Stimulated activated CD4-positive, alpha-beta T cell treated with anti-CD3 and anti-CD28 coated beads, Interleukin-12 subunit alpha, Interleukin-12 subunit beta, amount 100 ng/mL, for 48 hours (primary cell): ENCODE measurements at regions not wholly inside any gene's neighbourhood (a gene's known extent, or its start where the extent isn't known, plus 50 kb on each side); places are given as distances from the start of the nearest gene placed in this dataset.
"Not testable (repeated sequence)": the region's sequence is repeated elsewhere in the genome, so short reads cannot be mapped to it uniquely, and the experiment has no call there.

Source experiments
- DNase-seq, 3 donors: peaks; one replicate each; pipeline ENCODE4 v3.0.0-alpha.2; 2020; ENCODE audit warnings: low read depth in 2 of 3, low spot score in 1 of 3

DNA sequence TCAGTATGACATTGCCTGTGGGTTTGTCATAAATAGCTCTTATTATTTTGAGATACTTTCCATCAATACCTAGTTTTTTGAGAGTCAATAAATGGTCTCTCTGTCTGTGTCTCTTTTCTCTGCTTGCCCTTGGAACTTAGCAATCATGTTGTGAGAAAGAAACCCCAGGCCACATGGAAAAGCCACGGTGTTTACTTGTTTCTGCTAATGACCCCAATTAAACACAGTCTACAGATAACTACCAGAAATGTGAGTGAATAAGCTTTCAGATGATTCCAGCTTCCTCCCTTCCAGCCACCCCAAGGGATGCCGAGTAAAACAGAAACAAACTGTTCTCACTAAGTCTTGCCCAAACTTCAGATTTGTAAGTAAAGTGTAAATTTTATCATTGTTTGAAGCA, 584.9 kb downstream of the MAT2B start:
- DNase-seq = no peak

DNA sequence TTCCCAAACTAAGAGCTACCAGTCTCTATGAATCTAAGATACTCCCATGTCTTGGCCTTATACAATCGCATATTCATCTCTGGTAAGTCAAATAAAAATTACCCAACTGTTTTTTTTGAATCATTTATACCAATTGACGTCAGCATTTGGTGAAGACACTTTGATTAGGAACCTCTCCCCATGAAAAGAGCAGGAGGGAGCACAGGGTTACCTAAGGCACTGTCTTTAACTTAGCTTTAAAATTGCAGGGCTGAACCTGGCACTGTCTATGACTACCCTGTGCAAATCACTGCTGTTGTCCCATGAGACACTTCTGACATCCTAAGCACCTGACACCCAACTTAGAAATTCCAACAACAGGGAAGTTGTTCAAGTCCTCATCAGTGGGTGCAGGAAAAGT, 586.4 kb downstream of the MAT2B start:
- DNase-seq = no peak

DNA sequence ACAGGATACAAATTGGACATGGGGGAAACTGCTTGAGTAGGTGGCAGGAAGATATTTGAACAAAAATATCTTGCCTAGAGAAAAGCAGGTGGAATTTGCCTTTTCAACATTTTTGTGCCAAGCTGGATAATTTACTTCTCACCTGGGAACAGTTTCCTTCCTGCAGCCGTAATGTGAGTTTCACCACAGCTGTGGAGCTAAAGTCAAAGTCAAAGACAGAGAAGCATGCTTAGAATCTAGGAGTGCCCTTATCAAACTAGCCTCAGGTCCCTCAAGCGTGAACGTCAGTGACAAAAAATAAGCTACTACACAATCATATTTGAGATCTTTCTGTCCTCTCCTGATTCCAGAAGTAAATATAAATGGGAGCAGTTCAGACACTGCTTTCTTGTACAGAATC, 588.9 kb downstream of the MAT2B start:
- DNase-seq = no peak

DNA sequence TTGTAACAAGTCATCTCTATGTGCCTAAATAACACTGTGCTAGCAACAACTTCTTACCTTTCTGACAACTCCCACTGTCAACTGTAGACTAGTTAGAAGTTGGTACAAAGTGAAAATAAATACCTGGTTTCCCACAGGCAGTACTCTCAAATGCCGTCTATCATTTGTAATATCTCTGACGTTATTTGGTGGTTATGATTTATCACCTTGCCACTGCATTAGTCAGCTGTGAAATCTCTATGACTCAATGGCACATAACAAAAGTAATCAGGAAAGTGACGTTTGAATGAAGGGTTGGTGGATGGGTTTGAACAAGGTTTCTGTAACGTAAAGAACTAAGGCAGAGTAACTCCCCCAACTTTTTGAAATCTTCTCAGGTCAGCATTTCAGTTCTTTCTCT, 592.3 kb downstream of the MAT2B start:
- DNase-seq = no peak

DNA sequence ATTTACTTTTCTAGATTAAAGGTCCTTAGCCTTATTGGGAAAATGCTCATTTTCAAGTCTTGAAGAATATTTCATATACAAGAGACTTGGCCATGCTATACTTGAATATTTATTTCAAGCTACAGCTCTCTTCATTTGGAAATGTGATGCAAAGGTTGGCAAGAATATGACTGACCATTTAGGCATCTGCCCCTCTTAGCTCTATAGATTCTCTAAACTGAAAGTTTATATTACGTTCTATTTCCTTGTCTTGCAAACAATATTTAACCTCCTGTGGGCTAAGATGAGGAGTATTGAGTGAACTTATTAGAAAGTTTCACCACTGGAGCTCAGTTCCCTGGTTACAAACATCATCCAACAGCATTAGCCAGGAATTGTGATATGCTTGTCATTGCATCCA, 593.1 kb downstream of the MAT2B start:
- no peak for DNase-seq

DNA sequence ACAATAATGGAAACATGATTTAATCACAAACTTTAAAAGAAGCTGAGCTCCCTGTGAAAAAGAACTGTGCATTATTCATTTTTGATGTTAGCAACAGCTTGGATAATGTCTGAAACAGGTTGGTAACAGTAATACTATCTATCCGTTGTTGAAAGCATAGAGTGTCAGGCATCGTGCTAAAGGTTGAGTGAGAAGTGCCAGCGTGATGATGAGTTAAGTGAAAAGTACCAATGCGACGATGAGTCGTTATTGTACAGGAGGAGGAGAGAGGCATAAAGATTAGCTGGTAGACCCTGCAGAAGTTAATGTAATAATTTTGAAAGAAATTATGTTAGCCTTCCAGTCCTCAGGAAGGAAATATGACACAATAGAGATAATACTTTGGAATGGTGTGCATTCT, 593.6 kb downstream of the MAT2B start:
- DNase-seq = no peak

DNA sequence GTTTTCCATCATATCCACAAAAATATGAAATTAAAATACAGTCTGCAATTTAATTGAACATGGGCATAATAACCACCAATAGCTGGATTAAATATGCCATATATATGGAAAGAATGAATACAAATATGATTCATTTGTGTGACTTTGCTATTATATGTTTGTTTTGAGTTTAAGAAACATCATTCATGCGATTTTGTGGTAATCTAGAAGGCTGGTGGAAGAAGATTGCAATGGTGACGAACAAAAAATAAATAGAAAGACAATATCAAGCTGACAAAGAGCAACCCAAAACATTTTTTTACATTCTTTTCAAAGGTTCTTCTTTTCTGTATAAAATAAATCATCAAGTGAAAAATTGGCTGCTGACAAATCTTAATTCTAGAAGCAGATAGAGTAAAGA, 610.0 kb downstream of the MAT2B start:
- DNase-seq = no peak

DNA sequence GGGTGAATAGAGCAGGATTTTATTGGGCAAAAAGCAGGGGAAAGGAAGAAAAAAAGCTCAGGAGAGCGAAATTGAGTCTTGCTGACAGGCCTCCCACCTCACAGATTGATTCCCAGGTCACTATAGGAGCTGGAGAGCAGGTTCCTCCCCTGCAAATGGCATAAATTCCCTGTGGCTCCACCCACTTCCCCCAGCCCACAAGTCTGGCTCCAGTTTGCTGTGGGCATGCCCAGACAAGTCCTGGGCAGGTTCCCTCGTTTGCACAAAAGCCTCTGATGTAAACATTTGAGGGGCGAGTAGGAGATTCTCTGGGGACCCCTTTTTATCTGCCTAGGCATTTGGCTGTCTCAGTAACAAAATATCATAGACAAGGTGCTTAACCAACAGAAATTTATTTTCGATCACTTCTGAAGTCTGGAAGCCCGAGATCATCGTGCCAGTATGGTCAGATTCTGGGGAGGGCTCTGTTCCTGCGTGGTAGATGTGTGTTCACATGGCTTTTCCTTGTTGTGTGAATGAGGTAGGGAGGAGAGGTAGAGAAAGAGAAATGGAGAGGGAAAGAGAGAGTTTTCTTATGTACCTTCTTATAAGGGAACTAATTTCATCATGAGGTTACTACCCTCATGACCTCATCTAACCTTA, 614.5 kb downstream of the MAT2B start:
- DNase-seq = no peak

DNA sequence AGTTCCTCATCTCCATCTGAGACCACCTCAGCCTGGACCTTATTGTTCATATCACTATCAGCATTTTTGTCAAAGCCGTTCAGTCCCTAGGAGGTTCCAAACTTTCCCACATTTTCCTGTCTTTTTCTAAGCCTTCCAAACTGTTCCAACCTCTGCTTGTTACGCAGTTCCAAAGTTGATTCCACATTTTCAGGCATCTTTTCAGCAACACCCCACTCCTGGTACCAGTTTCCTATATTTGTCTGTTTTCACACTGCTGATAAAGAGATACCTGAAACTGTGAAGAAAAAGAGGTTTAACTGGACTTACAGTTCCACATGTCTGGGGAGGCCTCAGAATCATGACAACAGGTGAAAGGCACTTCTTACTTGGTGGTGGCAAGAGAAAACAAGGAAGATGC, 622.1 kb downstream of the MAT2B start:
- no peak for DNase-seq

DNA sequence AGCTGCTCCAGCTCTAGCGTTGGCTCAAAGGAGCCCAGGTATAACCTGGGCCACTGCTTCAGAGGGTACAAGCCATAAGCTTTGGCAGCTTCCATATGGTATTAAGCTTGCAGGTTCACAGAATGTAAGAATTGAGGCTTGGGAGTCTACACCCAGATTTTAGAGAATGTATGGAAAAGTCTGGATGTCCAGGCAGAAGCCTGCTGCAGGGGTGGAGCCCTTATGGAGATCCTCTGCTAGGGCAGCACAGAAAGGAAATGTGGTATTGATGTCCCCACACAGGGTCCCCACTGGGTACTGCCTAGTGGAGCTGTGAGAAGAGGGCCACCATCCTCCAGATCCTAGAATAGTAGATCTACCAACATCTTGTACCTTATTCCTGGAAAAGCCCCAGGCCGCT, 626.9 kb downstream of the MAT2B start:
- no peak for DNase-seq

DNA sequence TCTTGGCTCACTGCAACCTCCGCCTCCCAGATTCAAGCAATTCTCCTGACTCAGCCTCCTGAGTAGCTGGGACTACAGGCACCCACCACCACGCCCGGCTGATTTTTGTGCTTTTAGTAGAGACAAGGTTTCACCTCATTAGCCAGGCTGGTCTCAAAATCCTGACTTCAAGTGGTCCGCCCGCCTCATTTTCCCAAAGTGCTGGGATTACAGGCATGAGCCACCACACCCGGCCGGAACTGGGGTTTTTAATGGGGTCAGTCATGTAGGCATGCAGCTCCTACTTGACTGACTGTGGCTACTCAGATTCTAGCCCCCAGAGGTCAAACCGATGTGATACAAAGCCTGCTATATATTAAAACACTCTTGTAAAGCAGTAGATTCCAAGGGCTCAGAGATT, 631.7 kb downstream of the MAT2B start:
- DNase-seq = no peak

DNA sequence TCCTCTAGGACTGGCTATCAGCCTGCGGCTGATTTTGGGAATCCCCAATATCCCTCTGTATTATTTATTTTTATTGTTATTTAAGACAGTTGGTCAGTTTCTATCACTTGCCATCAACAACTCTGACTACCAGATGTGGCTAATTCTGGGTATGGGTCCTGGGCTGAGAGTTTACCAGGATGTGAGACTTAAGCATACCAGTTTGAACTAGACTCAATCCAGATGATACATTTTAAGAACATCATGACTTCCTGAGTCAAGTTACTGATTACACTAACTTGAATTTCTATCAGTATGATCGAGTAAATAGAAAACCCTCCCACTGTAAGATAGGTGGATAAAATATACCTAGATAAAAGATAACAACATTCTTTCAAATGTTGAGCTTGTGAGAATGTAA, 634.0 kb downstream of the MAT2B start:
- DNase-seq = no peak

DNA sequence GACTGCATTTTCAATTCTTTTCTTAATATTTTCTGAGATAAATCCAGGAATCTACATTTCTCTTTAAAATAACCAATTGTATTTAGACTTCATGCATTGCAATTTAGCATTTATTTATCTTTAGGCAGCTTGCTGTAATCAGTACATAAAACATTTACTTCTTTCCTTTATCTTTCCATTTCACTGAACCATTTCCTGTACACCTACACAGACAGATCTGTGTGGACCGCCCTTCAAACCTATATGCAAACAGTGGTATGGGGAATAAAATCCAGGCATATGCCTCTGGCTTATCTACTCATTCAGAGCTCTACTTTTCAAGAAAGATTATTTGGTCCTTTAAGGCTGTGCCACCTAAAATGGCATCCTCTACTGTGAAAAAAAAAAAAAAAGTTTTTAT, 640.0 kb downstream of the MAT2B start:
- no peak for DNase-seq

DNA sequence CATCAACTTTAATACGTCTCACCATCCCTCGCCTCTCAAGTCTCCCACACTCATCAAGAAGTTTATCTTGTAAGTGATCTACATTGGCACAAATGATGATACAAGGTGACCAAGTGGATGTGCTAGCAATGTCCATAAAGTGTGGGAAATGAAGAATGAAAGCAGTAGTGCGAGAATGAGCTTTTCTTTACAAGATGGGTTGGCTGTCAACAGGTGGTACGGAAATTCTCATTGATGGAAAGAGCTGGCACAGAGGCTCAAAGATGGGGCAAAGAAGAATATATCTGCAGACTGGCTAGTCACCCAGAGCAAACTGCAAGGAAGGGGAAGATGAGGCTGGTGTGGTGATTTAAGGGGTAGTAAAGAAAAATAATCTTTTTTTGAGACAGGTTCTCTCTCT, 640.8 kb downstream of the MAT2B start:
- no peak for DNase-seq

DNA sequence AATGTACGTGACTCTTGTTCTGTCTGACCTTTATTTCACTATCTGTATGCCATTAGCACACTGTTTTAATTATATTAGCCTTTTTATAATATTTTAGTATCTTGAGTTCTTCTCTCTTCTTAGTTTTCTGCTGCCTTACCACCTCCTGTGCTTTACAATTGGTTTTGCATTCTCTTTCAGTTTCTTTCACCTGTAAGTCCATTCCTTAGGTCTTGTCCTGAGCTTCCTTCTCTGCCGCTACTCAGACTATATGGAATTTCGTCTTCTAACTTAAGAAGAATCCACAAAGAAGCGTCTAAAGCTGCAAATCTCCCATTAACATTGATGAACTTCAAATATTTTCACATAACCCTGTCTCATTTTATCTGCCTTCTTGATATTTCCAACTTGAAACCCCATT, 642.9 kb downstream of the MAT2B start:
- DNase-seq = no peak

DNA sequence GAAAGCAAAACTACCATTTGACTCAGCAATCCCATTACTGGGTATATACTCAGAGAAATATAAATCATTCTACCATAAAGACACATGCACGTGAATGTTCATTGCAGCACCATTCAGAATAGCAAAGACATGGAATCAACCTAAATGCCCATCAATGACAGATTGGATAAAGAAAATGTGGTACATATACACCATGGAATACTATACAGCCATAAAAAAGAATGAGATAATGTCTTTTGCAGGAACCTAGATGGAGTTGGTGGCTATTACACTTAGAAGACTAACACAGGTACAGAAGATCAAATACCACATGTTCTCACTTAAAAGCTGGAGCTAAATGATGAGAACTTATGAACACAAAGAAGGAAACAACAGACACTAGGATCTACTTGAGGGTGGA, 647.1 kb downstream of the MAT2B start:
- DNase-seq = not testable (repeated sequence)

DNA sequence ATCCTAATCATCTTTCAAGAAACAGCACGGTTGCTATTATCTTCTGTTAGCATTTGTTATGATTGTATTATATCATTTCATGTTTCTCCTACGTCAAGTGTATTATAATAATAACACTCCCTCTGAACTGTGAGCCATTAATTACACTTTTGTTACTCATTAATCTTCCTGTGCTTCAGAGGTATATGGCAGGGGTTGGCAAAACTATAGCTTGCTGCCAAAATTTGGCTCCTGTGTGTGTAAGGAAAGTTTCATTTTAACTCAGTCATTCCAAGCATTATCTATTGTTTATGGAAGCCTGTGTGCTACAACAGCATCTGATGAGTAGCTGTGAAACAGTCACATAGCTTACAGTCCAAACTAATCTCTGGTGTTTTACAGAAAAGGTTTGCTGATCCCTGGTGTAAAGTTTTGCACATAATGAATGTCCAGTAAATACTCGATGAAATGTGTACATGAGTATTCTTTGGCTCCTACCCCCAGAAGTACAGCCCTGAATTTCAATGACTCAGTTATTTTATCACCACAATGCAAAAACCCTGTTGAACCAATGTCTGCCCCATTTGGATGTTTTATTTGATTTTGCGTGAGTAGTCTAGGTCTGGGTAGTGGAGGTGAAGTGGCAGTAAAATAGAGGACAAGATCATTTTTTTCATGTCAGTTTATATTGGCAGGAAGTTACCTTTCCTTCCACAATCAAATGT, 648.2 kb downstream of the MAT2B start:
- DNase-seq = no peak

DNA sequence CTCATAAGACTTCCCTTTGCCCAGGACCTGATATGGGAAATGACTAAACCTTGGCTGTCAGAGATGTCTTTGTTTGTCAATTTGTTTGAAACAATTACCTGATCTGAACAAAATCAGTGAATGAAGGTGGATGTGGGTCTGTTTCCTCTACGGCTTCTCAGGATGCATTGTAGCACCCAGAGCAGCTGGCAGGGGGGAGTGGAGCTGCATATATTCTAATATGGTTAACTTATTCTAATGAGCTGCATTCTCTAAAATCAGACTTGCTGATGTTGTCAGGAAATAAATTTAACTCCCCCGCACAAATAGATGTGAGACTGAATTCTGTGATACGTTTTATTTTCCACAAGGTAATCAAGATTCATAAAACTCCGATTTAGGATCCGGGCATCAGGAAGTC, 665.4 kb downstream of the MAT2B start:
- DNase-seq = no peak

DNA sequence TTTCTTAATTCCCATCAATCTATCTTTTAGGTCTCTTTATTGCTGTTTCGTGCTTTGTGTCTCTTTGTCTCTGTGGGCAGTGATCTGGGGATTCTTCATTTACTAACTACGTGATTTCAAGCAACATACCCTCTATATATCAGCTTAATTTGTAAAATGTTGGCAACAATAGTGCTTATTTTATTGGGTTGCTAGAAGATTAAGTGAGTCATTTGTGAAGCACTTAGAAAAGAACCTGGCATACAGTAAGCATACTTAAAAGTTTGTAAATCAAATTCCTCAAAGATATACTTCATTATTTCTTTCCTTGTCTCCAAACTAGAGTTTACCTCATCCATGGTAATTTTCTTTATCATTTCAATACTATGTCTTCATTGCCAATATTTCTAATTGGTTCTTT, 669.7 kb downstream of the MAT2B start:
- no peak for DNase-seq

DNA sequence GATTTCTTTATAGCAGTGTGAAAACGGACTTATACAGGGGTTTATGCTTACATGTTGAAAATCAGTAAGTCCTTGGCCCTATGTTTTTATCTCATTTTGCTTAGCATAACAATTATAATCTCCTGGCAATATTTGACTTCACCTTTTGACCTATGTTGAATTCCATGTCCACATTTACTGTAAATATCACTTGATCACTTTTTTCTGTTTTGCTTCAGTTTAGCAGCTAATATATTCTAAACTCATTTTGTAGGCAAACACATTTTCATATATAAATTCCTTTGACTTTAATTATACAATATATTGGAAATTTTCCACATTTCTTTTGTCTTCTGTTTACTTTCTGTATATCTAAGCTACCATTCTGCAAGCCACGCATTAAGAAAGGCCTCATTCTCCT, 674.0 kb downstream of the MAT2B start:
- DNase-seq = no peak

DNA sequence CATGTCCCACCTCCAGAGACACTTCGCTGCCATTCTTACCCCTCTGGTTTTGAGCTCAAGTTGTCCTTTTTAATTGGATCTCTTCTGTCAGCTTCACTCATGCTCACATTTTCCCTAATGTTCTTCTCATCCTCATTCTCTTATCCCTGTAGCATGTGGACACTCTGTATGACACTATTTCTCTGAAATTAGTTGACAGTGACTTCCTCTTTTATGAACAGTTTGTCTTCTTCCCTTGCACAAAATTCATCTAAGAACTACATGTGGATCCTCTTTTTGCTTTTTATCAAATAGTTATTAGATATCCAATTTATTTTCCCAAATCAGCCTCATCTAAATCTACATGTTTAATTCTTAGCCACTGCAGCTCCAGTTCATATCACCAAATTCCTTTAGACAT, 676.2 kb downstream of the MAT2B start:
- DNase-seq = no peak

DNA sequence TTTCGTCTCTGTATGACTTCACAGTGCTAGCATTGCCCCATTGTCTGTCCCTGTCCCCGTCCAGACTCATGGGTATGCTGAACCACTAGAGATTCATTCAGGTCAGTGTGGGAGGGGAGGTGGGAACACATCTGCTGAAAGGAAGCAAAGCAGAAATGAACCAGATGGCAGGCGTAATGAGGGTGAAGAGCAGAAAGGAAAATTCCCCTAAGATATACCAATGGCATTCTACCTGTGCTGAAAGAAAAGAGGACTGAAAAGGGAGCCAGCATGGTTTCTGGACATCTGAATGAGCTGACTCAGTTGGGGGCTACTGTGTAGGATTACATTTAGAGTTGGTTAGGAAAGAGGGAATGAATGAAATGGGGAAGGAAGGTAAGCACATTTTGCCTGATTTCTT, 678.7 kb downstream of the MAT2B start:
- no peak for DNase-seq

DNA sequence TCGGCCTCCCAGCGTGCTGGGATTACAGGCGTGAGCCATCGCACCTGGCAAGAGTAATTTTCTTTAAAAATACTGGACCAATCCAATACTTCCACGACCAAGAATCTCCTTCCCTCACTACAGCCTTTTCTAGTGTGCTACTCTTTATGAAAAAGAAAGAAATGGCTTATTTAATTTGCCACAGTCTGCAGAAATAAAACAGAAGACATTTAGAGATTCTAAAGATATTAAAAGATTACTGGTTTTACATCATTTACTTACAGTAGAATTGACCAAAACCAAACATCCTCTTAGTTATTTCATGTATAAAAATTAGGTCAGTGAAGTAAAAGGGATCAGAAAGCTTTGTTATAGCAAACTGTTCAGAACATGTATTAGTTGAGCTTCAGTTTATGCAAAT, 679.6 kb downstream of the MAT2B start:
- DNase-seq = no peak
